ENCODE measurements at regions not wholly inside any gene's neighbourhood (a gene's known extent, or its start where the extent isn't known, plus 50 kb on each side); places are given as distances from the start of the nearest gene placed in this dataset.

DNA sequence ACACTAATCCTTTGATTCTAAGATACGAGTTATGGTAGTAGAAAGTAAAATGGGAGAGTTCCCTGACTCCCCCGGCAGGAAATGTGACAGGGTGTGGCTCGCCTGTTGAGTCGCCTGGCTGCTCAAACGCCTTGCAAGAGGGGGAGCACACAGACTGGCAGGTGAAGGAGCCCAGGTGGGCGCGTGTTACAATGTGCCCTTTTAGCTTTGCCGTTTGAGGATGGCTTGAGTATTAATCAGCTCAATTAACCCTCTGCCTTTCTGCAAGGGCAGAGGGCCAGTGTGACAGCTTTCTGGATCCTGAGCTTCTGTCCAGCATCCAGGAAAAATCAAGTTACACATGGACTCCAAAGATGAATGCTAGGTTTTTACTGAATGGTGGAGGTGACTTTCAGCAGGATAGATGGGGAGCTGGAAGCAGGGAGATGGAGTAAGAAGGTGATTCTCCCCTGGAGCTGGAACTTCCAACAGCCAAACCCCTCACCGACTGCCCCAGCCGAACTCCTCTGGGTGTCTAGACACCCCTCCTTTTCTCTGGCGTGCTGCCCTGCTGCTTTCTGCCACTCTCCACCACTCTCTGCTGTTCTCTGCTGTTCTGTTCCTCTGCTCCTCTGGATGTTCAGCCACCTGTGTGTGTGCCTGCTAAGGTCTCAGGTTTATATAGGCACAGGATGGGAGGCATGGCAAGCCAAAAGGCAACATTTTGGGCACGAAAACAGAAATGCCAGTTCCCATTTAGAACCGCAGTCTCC is 548.8 kb upstream of the KCND2 start:
- Histone ChIP-seq H3K79me2 (ENCODE audit: control insufficient read depth, insufficient read depth, low read length) (no peaks in the 10 kb centered on the region), H3K4me1 (ENCODE audit: control insufficient read depth, extremely low read depth, insufficient read depth, low read length) (no peaks in the 10 kb centered on the region), H3K4me3 (ENCODE audit: control insufficient read depth in 2 of 3, extremely low read depth in 1 of 3, insufficient read depth in 2 of 3, low read depth in 1 of 3, low read length in 3 of 3) (no peak overlapping the region), H3K27me3 (ENCODE audit: control insufficient read depth, extremely low read depth, insufficient read depth, low read length) (no peaks in the 10 kb centered on the region), H3K9ac (ENCODE audit: control insufficient read depth, extremely low read depth, insufficient read depth, low read length) (no peak overlapping the region), H3K9me3 (ENCODE audit: control insufficient read depth, low read depth, low read length) (no peaks in the 10 kb centered on the region), H4K20me1 (ENCODE audit: control insufficient read depth, extremely low read depth, insufficient read depth, low read length) (no peaks in the 10 kb centered on the region), H3K27ac (ENCODE audit: control insufficient read depth, insufficient read depth, low read length) (no peak overlapping the region), H2AFZ (ENCODE audit: control insufficient read depth, low read length) (no peak overlapping the region), H3K4me2 (ENCODE audit: control insufficient read depth, extremely low read depth, insufficient read depth, low read depth, low read length) (no peak overlapping the region), H3K9me1 (ENCODE audit: control insufficient read depth, extremely low read depth, insufficient read depth, low read length) (no peaks in the 10 kb centered on the region), H3K36me3 (ENCODE audit: control insufficient read depth in 2 of 2, extremely low read depth in 1 of 2, insufficient read depth in 2 of 2, low read length in 2 of 2) (no peaks in the 10 kb centered on the region)
- TF ChIP-seq CTCF (optimal IDR thresholded peaks at IDR 0.05 in 1 of 3, IDR thresholded peaks at IDR 0.05 in 1 of 3, conservative IDR thresholded peaks at IDR 0.05 in 1 of 3; ENCODE audit: extremely low read depth in 1 of 3, insufficient read depth in 2 of 3, low read length in 3 of 3) (no peak), EZH2 (IDR thresholded peaks at IDR 0.05; ENCODE audit: low read length) (no peak)
- FAIRE-seq (no peak), DNase-seq (ENCODE audit: low read depth, low spot score) (no peak)
- dilution Hi-C loops (cut with MboI; ENCODE audit: extremely low pct_ligation_motif_present, low sequenced_read_pairs), result no loop called here

GRCh38 chr7:119733127-119733879 is 539.7 kb upstream of the KCND2 start:
- FAIRE-seq (peak; percentile 78), DNase-seq (ENCODE audit: low read depth, low spot score) (peak; percentile 23)
- Histone ChIP-seq H3K4me3 (ENCODE audit: control insufficient read depth in 2 of 3, extremely low read depth in 1 of 3, insufficient read depth in 2 of 3, low read depth in 1 of 3, low read length in 3 of 3) (no peak overlapping the region), H2AFZ (ENCODE audit: control insufficient read depth, low read length) (peak overlapping the region; percentile 16), H3K27ac (ENCODE audit: control insufficient read depth, insufficient read depth, low read length) (no peak overlapping the region), H3K4me1 (ENCODE audit: control insufficient read depth, extremely low read depth, insufficient read depth, low read length) (peaks cover 11% of the 10 kb centered on the region), H3K79me2 (ENCODE audit: control insufficient read depth, insufficient read depth, low read length) (no peaks in the 10 kb centered on the region), H4K20me1 (ENCODE audit: control insufficient read depth, extremely low read depth, insufficient read depth, low read length) (no peaks in the 10 kb centered on the region), H3K9me3 (ENCODE audit: control insufficient read depth, low read depth, low read length) (no peaks in the 10 kb centered on the region), H3K36me3 (ENCODE audit: control insufficient read depth in 2 of 2, extremely low read depth in 1 of 2, insufficient read depth in 2 of 2, low read length in 2 of 2) (no peaks in the 10 kb centered on the region), H3K27me3 (ENCODE audit: control insufficient read depth, extremely low read depth, insufficient read depth, low read length) (no peaks in the 10 kb centered on the region), H3K9me1 (ENCODE audit: control insufficient read depth, extremely low read depth, insufficient read depth, low read length) (no peaks in the 10 kb centered on the region), H3K4me2 (ENCODE audit: control insufficient read depth, extremely low read depth, insufficient read depth, low read depth, low read length) (peak overlapping the region; percentile 32), H3K9ac (ENCODE audit: control insufficient read depth, extremely low read depth, insufficient read depth, low read length) (no peak overlapping the region)
- dilution Hi-C loops (cut with MboI; ENCODE audit: extremely low pct_ligation_motif_present, low sequenced_read_pairs), result no loop called here
- TF ChIP-seq EZH2 (IDR thresholded peaks at IDR 0.05; ENCODE audit: low read length) (no peak), CTCF (optimal IDR thresholded peaks at IDR 0.05 in 1 of 3, IDR thresholded peaks at IDR 0.05 in 1 of 3, conservative IDR thresholded peaks at IDR 0.05 in 1 of 3; ENCODE audit: extremely low read depth in 1 of 3, insufficient read depth in 2 of 3, low read length in 3 of 3) (no peak)

All from keratinocyte (primary cell).